ENCODE measurements at regions not wholly inside any gene's neighbourhood (a gene's known extent, or its start where the extent isn't known, plus 50 kb on each side); places are given as distances from the start of the nearest gene placed in this dataset.
A peak's percentile ranks its signal among the peaks of the same experiment; 100 is the strongest.

DNA sequence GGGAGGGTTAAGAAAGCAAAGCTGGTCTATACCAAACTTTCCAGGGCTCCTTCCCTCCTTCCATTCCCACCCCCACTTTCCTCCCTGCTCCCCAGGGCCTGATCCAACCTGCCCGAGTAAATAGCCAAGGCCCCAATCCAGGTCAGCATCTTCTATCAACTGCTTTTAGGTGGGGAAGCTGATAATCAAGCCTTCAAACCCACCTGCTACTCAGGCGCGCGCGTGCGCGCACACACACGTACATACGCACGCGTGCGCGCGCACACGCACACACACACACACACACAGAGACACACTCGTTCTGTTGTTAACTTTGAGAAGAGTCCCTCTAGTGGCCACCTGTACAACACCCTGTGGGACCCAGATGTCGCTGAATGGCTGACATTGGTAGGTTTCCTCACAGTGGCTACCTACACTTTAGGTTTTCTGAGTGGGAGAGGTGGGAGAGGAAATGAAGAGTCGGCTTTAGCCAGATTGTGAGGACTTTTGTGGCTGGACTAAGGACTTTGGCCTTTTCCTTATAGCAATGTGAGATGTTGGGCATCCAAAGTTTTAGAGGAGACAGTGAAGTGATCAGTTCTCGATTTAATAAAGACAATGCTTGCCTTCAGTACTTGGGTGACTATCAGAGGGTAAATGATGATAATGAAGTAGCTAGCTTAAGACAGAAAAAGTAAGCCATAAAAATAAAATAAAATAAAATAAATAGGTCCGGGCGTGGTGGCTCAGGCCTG, 179.9 kb upstream of the C2CD4B start:
- Histone ChIP-seq H3K9me3 (replicated peaks; ENCODE audit: insufficient read depth, low read length) (no peaks in the 10 kb centered on the region), H3K36me3 (replicated peaks; ENCODE audit: insufficient read depth, low read length) (no peaks in the 10 kb centered on the region), H3K9me2 (replicated peaks; ENCODE audit: insufficient read depth, low read length) (no peaks in the 10 kb centered on the region), H3K27me3 (replicated peaks; ENCODE audit: insufficient read depth, low read length) (no peaks in the 10 kb centered on the region), H3K27ac (ENCODE audit: low read length) (no peak overlapping the region), H4K20me1 (ENCODE audit: insufficient read depth, low read length) (no peaks in the 10 kb centered on the region), H3K79me2 (ENCODE audit: low read length) (no peaks in the 10 kb centered on the region), H3F3A (ENCODE audit: insufficient read depth, low read length) (no peaks in the 10 kb centered on the region), H3K4me2 (ENCODE audit: low read depth, low read length) (peak overlapping the region; percentile 38; the same call in 1 of the 2 replicates), H3K4me1 (ENCODE audit: low read length) (no peaks in the 10 kb centered on the region), H3K4me3 (ENCODE audit: low read length) (peak overlapping the region; percentile 45), H2AFZ (ENCODE audit: low read length) (peak overlapping the region; percentile 64), H3K9ac (ENCODE audit: low read length) (no peak overlapping the region; the same call in 1 of the 2 replicates)
- TF ChIP-seq, protein P1, sequence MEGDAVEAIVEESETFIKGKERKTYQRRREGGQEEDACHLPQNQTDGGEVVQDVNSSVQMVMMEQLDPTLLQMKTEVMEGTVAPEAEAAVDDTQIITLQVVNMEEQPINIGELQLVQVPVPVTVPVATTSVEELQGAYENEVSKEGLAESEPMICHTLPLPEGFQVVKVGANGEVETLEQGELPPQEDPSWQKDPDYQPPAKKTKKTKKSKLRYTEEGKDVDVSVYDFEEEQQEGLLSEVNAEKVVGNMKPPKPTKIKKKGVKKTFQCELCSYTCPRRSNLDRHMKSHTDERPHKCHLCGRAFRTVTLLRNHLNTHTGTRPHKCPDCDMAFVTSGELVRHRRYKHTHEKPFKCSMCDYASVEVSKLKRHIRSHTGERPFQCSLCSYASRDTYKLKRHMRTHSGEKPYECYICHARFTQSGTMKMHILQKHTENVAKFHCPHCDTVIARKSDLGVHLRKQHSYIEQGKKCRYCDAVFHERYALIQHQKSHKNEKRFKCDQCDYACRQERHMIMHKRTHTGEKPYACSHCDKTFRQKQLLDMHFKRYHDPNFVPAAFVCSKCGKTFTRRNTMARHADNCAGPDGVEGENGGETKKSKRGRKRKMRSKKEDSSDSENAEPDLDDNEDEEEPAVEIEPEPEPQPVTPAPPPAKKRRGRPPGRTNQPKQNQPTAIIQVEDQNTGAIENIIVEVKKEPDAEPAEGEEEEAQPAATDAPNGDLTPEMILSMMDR (IDR thresholded peaks at IDR 0.05; ENCODE audit: low read length) = peak; percentile 70
- no peak for TF ChIP-seq EZH2phosphoT487 (IDR thresholded peaks at IDR 0.05; ENCODE audit: low read length)
- peak; percentile 86 for DNase-seq

DNA sequence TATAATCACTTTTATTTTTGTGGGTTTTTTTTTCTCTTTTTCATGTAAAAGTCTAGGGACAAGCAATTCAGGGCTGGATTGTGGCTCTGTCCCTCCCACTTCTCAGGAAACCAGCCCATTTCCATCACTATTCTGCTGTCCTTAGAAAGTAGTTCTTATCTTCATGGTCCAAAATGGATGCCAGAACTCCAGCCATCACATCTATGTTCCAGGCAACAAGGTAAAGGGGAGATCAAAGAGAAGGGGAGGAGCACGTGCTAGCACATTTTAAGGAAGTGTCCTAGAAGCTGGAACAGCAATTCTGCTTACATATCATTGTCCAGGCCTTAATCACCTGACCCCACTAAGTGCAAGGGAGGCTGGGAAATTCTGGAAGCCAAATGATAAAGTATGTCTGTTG, 181.1 kb upstream of the C2CD4B start:
- no peaks in the 10 kb centered on the region for H3K36me3 ChIP-seq (replicated peaks; ENCODE audit: insufficient read depth, low read length)
- H3K27me3 ChIP-seq (replicated peaks; ENCODE audit: insufficient read depth, low read length) = no peaks in the 10 kb centered on the region
- no peak overlapping the region for H3K27ac ChIP-seq (ENCODE audit: low read length)
- no peaks in the 10 kb centered on the region for H3K4me1 ChIP-seq (ENCODE audit: low read length)
- H3K9me2 ChIP-seq (replicated peaks; ENCODE audit: insufficient read depth, low read length) = no peaks in the 10 kb centered on the region
- no peaks in the 10 kb centered on the region for H3K79me2 ChIP-seq (ENCODE audit: low read length)
- TF ChIP-seq EZH2phosphoT487 (IDR thresholded peaks at IDR 0.05; ENCODE audit: low read length) = no peak
- no peaks in the 10 kb centered on the region for H3K9me3 ChIP-seq (replicated peaks; ENCODE audit: insufficient read depth, low read length)
- H3K4me3 ChIP-seq (ENCODE audit: low read length) = no peak overlapping the region
- H3K4me2 ChIP-seq (ENCODE audit: low read depth, low read length) = no peak overlapping the region
- no peaks in the 10 kb centered on the region for H4K20me1 ChIP-seq (ENCODE audit: insufficient read depth, low read length)
- H3F3A ChIP-seq (ENCODE audit: insufficient read depth, low read length) = no peaks in the 10 kb centered on the region
- no peak overlapping the region for H3K9ac ChIP-seq (ENCODE audit: low read length)
- no peak for DNase-seq
- no peak overlapping the region for H2AFZ ChIP-seq (ENCODE audit: low read length)

DNA sequence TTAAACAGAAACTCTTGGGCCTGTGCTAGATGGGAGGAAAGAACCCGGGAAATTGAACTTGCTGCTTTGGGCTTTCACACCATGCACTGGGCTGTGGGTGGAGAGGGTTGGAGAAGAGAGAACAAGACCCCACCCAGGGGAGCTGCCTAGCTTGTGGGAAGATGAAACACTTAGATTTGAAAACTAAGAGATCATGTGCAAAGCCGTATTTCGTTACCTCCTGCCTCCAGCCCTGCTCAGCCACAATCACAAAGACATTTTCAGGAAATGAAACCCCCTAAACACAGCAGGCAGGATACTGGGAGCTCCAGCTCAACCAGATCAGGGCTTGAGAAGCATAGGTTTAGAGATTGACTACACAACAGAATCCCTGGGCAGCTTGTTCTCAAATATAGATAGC, 183.0 kb upstream of the C2CD4B start:
- Histone ChIP-seq H3K4me2 (ENCODE audit: low read depth, low read length) (no peak overlapping the region), H3K4me3 (ENCODE audit: low read length) (no peak overlapping the region), H3K36me3 (replicated peaks; ENCODE audit: insufficient read depth, low read length) (no peaks in the 10 kb centered on the region), H2AFZ (ENCODE audit: low read length) (no peak overlapping the region), H3F3A (ENCODE audit: insufficient read depth, low read length) (no peaks in the 10 kb centered on the region), H3K9me2 (replicated peaks; ENCODE audit: insufficient read depth, low read length) (no peaks in the 10 kb centered on the region), H3K27me3 (replicated peaks; ENCODE audit: insufficient read depth, low read length) (no peaks in the 10 kb centered on the region), H3K9me3 (replicated peaks; ENCODE audit: insufficient read depth, low read length) (no peaks in the 10 kb centered on the region), H3K27ac (ENCODE audit: low read length) (no peak overlapping the region), H3K79me2 (ENCODE audit: low read length) (no peaks in the 10 kb centered on the region), H3K4me1 (ENCODE audit: low read length) (no peaks in the 10 kb centered on the region), H4K20me1 (ENCODE audit: insufficient read depth, low read length) (no peaks in the 10 kb centered on the region), H3K9ac (ENCODE audit: low read length) (no peak overlapping the region)
- TF ChIP-seq EZH2phosphoT487 (IDR thresholded peaks at IDR 0.05; ENCODE audit: low read length) = no peak
- no peak for TF ChIP-seq EZH2 (optimal IDR thresholded peaks at IDR 0.05; ENCODE audit: low read depth, low read length)
- TF ChIP-seq, protein P1 (IDR thresholded peaks at IDR 0.05; ENCODE audit: low read length) = no peak
- DNase-seq = no peak

DNA sequence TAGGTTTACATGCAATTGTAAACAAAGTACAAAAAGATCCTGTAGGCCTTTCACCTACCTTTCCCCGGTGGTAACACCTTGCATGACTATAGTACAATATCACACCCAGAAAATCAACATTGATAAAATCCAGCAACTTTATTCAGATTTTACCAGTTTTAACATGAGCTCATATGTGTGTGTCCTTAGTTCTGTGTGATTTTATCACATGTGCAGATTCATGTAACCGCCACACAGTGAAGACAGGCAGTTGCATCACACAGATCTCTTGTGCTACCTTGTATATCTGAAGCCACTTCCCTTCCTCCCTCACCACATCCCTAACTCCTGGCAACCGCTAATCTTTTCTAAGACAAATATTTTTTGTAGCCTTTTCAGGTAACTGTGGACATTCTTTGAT, 183.5 kb upstream of the C2CD4B start:
- H3K4me3 ChIP-seq (ENCODE audit: low read length) = no peak overlapping the region
- no peak overlapping the region for H3K9ac ChIP-seq (ENCODE audit: low read length)
- no peaks in the 10 kb centered on the region for H3K9me2 ChIP-seq (replicated peaks; ENCODE audit: insufficient read depth, low read length)
- TF ChIP-seq EZH2phosphoT487 (IDR thresholded peaks at IDR 0.05; ENCODE audit: low read length) (no peak), EZH2 (optimal IDR thresholded peaks at IDR 0.05; ENCODE audit: low read depth, low read length) (no peak)
- TF ChIP-seq, protein P1 (IDR thresholded peaks at IDR 0.05; ENCODE audit: low read length) = no peak
- H3K4me1 ChIP-seq (ENCODE audit: low read length) = no peaks in the 10 kb centered on the region
- H3K79me2 ChIP-seq (ENCODE audit: low read length) = no peaks in the 10 kb centered on the region
- H3K27ac ChIP-seq (ENCODE audit: low read length) = no peak overlapping the region
- H3K27me3 ChIP-seq (replicated peaks; ENCODE audit: insufficient read depth, low read length) = no peaks in the 10 kb centered on the region
- no peaks in the 10 kb centered on the region for H3F3A ChIP-seq (ENCODE audit: insufficient read depth, low read length)
- H4K20me1 ChIP-seq (ENCODE audit: insufficient read depth, low read length) = no peaks in the 10 kb centered on the region
- no peaks in the 10 kb centered on the region for H3K36me3 ChIP-seq (replicated peaks; ENCODE audit: insufficient read depth, low read length)
- H3K4me2 ChIP-seq (ENCODE audit: low read depth, low read length) = no peak overlapping the region
- no peak overlapping the region for H2AFZ ChIP-seq (ENCODE audit: low read length)
- H3K9me3 ChIP-seq (replicated peaks; ENCODE audit: insufficient read depth, low read length) = no peaks in the 10 kb centered on the region
- no peak for DNase-seq

Measured in MM.1S (cell line).